HG03139 (cell line): ENCODE measurements at regions not wholly inside any gene's neighbourhood (a gene's known extent, or its start where the extent isn't known, plus 50 kb on each side); places are given as distances from the start of the nearest gene placed in this dataset.

ENCODE experiments used
- ATAC-seq: cut with Tn5 transposase; IDR thresholded peaks from one replicate; pipeline ENCODE4 v1.9.1; 2021; ENCODE audit not compliant: unreplicated experiment

GRCh38 chr16:82499302-82499701, 127.5 kb upstream of the CDH13 start:
- no peak for ATAC-seq

GRCh38 chr16:82497139-82497538, 129.6 kb upstream of the CDH13 start:
- no peak for ATAC-seq

DNA sequence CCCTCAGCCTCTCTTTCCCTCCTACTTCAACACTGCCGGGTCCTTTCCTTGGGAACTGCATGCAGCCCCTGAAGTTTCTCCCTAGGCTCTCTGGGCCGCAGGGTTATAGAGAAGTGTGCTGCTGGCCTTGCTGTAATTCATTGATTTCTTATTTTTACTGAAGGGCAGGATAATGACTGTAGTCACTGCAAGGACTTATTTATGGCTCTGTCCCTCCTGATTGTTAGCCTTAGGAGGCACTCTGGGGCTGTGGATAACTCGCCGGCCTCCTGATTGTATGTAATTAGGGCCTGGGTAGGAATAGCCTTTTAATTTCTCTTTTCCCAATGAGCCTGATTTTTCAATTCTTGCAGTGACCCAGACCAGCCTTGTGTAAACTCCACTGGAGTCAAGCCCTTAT, 138.3 kb upstream of the CDH13 start:
- no peak for ATAC-seq

DNA sequence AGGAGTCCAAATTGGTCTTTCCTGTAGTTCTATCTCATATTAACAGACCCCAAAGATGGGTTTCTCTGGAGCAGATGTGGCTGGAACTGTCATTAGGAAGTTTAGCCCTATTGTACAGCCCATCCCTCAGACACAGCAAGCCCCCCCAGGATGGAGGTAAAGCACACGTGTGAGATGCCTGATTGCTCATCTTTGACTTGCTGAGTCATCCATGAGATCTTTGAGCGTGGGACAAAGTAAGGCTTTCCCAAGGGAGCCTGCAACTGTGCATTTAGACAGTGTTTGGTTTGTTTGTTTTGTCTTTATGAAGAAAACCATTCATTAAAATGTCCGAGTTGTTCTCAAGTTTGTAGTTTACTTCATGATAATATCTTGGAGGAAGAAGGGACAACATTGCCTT, 145.3 kb upstream of the CDH13 start:
- no peak for ATAC-seq

DNA sequence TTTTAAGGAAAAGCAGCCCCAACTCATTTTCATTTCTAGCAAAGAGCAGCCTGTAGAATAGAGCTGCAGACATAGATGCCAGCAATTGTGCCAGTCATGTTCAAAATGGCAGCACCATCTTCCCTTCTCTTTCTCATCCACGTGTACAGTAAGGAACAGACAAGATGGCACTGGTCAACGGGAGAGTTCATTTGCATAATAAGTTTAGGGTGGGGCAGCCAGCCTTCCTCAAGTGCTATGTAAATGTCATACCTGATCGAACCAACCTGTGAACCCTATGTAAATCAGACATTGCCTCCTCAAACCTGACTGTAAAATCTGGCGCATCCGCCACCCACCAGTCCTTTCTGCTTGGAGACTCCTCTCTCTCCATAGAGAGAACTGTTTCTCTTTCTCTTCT, 150.0 kb upstream of the CDH13 start:
- ATAC-seq = no peak

GRCh38 chr16:82470620-82471152, 156.1 kb upstream of the CDH13 start:
- ATAC-seq = no peak

DNA sequence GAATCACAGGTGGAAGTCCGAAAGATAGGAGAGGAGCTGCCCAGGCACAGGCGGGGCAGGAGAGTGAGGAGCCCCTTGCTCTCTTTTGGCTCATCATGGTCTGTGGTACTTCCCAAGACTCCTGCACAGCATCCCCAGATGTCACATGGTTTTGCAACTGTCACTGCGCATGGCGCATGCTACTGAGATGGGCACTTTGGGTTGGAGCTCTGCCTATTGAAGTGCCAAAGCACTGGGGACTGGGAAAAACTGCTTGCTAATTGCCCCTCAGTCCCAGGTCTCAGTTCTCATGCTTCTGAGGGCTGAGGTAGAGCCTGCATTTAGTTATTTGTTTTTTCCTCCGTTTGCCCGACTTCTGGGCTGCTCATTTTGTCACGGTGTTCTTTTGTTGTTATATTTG, 156.8 kb upstream of the CDH13 start:
- ATAC-seq = no peak

GRCh38 chr16:82464187-82464586, 162.6 kb upstream of the CDH13 start:
- no peak for ATAC-seq

GRCh38 chr16:82460766-82461165, 166.0 kb upstream of the CDH13 start:
- ATAC-seq = no peak

- ATAC-seq = no peak
Measured at GRCh38 chr16:82459580-82460256, 167.1 kb upstream of the CDH13 start.

DNA sequence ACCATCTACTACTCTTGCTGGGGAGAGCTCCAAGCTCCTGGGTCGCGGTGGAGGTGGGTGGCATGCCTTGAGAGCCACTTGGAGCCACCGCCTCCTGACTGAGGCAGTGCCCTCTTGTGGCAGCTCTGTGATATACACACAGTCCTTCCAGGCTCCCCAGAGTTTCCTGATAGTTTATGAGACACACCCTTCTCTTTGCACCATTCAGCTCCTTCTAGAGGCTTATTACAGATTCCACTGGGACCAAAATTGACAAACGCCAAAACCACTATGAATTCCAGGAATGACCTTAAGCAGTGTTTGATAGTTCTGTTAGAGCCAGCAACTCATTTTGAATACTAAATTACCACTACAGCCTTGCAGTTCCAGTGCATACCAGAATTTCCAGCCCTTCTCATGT, 170.1 kb upstream of the CDH13 start:
- peak; percentile 94 for ATAC-seq

GRCh38 chr16:82454566-82454965, 172.2 kb upstream of the CDH13 start:
- no peak for ATAC-seq

DNA sequence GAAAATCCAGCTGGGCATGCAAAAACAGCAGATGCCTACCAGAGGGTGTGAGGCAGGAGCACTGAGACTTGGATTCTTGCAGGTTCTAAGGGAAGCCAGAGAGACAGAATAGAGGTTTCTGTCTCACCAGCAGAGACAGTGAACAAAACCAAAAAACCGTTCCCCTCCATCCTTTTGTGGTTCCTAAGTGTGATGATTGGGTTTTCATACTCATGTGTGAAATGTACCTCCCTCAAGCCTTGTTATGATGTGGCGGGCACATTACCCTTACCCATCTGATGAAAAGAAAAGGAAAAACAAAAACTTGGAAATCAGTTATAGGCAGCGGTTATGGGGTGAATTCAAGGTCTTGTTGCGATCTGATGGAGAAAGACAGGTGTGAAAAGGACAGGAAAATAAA, 172.6 kb upstream of the CDH13 start:
- ATAC-seq = no peak

DNA sequence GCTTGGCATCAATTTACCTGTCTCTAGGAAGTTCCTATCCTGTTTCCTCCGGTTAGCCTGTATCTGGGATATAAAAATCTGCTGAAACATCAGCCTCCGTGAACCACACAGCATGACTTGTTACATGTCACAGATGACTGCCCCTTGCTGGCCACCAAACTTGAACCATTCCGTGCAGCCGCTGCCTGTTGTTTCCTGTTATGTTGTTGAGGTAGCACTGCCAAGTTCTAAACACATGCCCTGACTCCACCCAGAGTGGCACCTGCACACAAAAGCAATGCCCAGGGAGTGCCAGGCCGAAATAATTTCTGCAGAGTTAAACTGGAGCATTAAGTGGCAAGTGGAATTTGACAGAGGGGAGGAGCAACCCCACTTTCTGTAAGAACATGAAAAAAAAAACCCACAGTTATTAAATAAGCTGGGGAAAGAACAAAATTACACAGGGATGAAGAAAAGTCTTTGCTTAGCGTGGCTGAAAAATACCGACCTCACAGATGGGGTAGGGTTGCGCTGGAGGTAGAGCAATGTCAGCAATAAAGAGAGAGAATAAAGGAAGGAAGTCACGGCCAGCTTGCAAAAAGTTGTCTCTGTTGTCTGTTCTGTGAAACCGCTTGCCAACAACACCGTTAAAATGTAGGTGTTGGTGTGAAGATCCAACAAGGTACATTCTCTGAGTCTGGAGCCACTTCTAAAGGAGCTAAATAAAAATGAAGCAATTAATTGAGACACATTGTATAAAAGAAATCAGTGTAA, 174.6 kb upstream of the CDH13 start:
- ATAC-seq = no peak

GRCh38 chr16:82451449-82451848, 175.3 kb upstream of the CDH13 start:
- ATAC-seq = no peak

DNA sequence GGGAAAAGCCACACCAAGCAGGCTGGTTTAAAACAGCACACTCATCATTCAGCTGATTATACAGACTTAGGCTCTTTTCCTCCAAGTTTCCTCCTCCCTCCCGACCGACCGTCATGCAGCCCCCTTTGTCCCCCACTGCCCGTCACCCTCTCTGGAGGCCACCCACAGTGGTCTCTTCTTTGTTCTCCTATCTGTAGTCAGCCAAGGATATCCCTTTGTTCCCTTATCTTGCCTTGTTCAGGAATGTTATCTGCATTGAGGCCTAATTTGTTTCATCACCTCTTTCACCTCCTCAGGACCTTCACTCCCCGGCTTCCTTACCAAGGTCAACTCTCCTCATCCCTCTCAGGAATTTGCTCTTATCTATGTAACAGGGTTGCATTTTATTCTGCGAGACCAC, 186.4 kb upstream of the CDH13 start:
- no peak for ATAC-seq

- ATAC-seq = peak; percentile 56
Measured at GRCh38 chr16:82439678-82440293, 187.0 kb upstream of the CDH13 start.

GRCh38 chr16:82433042-82433441, 193.7 kb upstream of the CDH13 start:
- no peak for ATAC-seq

DNA sequence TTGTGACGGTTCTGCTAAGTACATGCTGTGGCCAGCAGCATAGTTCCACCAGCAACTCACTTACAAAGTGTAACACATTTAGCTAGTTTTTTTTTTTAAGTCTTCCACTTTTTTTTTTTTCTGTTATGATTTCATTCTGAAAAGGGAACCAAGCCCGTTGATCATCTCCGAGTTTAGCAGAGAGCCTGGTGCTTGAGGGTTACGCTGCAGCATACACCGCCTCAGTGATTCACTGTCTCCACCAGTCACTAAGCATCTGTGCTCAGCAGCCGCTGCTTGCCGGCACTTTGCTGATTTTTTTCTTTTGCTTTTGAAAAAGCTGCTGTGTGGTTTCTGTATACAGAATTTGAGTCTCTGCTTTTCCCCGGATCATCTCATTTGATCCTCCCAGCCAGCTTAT, 194.5 kb upstream of the CDH13 start:
- ATAC-seq = no peak

- no peak for ATAC-seq
Measured at GRCh38 chr16:82425661-82426060, 201.1 kb upstream of the CDH13 start.

- no peak for ATAC-seq
Measured at GRCh38 chr16:82421851-82422250, 204.9 kb upstream of the CDH13 start.

GRCh38 chr16:82419332-82419731, 207.4 kb upstream of the CDH13 start:
- ATAC-seq = no peak
